ENCODE measurements at regions not wholly inside any gene's neighbourhood (a gene's known extent, or its start where the extent isn't known, plus 50 kb on each side); places are given as distances from the start of the nearest gene placed in this dataset.

DNA sequence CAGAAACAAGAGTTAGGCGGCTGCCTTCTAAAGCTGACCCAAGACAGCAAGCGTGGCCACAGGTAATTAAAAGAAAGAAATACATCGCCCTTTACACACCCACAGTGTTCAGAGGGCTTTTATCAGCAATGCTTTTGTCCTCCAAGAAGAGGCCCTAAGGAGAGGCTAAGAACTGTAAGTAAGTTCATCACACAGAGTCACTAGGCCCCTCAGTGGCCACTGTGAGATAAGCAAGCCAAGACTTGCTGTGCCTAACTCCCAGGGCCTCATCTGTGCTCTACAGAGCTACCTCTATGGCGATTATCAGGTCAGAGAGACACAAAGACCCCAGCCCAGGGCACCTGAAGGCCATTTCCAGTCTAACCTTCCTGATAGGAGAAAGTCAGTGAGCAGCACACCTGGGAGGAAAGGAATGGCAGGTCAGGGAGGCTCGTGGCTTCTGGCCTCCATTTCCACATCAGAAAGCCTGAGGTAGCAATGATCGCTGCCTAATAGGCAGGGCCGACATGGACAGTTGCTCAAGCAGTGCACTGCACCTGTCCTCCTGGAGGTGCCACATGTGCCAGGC is 545.2 kb upstream of the CDH11 start:
- no peaks in the 10 kb centered on the region for H3K36me3 Mint-ChIP-seq (ENCODE audit: insufficient read depth)
- H3K9me3 Mint-ChIP-seq, result peaks cover 11 to 38% of the 10 kb centered on the region in 2 donors
- no peaks in the 10 kb centered on the region for H3K27me3 Mint-ChIP-seq
- H3K27ac Mint-ChIP-seq, result no peak overlapping the region
- H3K4me1 Mint-ChIP-seq (ENCODE audit: low read depth in 2 of 2), result no peaks in the 10 kb centered on the region
- ATAC-seq (replicated peaks), result no peak
- DNase-seq, result no peak
- no peak overlapping the region for H3K4me3 Mint-ChIP-seq

DNA sequence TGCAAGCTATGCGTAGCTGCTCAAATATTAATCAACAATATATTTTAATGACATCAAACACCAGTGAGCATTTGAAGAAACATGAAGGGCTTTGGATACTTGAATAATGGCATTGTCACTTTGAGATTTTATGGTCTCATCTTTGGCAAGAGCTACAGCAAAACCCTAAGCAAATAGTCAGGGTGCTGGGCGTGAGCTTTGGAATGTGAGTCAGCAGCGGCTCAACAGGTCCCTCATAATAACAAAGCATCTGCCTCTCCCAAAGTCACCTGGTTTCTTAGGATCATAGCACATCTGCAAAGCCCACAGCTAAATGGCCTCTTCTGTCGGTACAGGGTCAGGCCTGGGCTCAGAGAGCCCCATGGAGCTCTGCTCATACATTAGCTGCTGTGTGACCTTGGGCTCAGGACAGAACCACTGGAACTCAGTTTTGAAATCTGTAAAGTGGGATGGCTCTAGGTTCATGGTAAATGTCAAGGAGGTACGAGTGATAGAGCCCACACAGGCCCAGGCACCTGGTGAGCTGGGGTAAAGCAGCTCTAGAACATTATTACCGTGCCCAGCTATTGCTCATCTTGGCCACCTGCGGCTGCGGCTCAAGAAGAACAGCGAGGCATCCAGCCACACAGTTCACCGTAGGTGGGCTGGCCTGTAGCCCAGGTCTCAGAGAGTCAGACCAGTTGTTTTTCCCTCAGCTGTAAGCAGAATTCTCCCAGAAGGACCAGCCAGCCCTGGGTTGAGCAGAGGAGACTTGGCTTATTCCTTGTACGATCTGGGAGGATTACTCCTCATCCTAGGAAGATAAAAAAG is 544.5 kb upstream of the CDH11 start:
- H3K9me3 Mint-ChIP-seq, result peaks cover 11 to 30% of the 10 kb centered on the region in 2 donors
- H3K4me3 Mint-ChIP-seq, result no peak overlapping the region
- no peak for ATAC-seq (replicated peaks)
- no peaks in the 10 kb centered on the region for H3K36me3 Mint-ChIP-seq (ENCODE audit: insufficient read depth)
- DNase-seq, result no peak
- no peaks in the 10 kb centered on the region for H3K27me3 Mint-ChIP-seq
- H3K4me1 Mint-ChIP-seq (ENCODE audit: low read depth in 2 of 2), result no peaks in the 10 kb centered on the region
- no peak overlapping the region for H3K27ac Mint-ChIP-seq

DNA sequence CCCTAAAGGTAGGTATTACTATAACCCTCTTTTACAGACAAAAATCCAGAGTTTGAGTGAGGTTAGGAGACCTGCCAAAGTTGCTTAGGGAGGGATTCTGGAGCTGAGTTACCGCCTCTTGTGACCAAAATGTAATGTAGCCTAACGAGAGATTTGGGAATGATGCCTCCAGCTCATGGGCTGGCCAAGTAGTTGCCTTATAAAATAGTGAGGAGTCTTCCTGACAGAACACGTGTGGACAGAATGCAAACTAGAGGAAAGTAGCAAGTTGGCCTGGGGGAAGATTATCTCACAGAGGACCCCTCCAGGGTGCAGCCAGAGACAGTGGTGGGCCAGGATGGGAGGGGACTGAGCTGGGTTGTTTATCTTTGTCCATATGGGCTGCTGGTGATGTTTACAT is 543.7 kb upstream of the CDH11 start:
- Mint-ChIP-seq H3K4me1 (ENCODE audit: low read depth in 2 of 2) (no peaks in the 10 kb centered on the region), H3K27me3 (no peaks in the 10 kb centered on the region), H3K27ac (no peak overlapping the region), H3K36me3 (ENCODE audit: insufficient read depth) (no peaks in the 10 kb centered on the region), H3K4me3 (no peak overlapping the region), H3K9me3 (peaks cover 11 to 35% of the 10 kb centered on the region in 2 donors)
- DNase-seq (no peak), ATAC-seq (replicated peaks) (no peak)

DNA sequence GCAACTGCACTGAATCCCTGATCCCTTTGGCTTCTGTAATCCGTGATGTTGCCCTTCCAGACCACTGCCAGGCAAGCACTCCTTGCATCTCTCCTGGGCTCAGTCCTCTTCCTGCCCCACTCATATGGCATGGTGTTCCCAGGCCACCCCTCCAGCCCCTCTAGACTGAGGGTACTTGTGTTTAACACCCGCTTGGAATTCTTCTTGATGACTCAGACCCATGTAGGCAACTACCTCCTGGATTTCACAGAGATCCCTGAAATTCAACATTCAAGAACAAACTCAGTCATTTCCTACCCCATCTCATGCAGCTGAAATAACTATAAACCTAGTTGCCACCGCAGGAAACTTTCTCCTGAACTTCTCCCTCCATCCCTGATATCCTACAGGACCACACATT is 541.9 kb upstream of the CDH11 start:
- H3K27ac Mint-ChIP-seq, result no peak overlapping the region
- H3K9me3 Mint-ChIP-seq, result peaks cover 11 to 35% of the 10 kb centered on the region in 2 donors

DNA sequence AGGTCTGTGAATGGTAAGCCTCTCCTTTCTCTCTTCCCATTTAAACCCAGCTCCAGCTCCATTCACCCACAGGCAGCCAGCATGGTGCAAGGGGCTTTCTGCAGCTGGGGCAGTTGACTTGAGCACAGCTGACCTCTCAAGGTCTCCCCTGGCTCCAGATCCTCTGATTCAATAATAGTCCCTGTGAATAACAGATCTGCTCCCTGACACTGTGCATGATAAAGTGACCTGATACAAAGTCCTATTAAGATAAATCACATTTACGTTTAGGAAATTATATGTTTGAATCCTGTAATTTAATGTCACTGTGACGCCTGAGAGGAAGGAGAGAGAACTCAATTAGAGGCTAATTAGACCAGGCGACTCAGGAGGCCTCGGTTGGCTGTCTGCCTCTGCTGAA is 540.4 kb upstream of the CDH11 start:
- H3K27ac Mint-ChIP-seq, result no peak overlapping the region
- no peaks in the 10 kb centered on the region for H3K27me3 Mint-ChIP-seq
- H3K4me1 Mint-ChIP-seq (ENCODE audit: low read depth in 2 of 2), result no peaks in the 10 kb centered on the region
- H3K36me3 Mint-ChIP-seq (ENCODE audit: insufficient read depth), result no peaks in the 10 kb centered on the region
- no peak for ATAC-seq (replicated peaks)
- H3K4me3 Mint-ChIP-seq, result no peak overlapping the region
- peaks cover 11 to 35% of the 10 kb centered on the region in 2 donors for H3K9me3 Mint-ChIP-seq
- DNase-seq, result no peak

More for the DNA sequence above, 541.9 kb upstream of the CDH11 start:
- Mint-ChIP-seq H3K4me3 (no peak overlapping the region), H3K27me3 (no peaks in the 10 kb centered on the region), H3K36me3 (ENCODE audit: insufficient read depth) (no peaks in the 10 kb centered on the region), H3K4me1 (ENCODE audit: low read depth in 2 of 2) (no peaks in the 10 kb centered on the region)
- ATAC-seq (replicated peaks) (no peak), DNase-seq (no peak)

DNA sequence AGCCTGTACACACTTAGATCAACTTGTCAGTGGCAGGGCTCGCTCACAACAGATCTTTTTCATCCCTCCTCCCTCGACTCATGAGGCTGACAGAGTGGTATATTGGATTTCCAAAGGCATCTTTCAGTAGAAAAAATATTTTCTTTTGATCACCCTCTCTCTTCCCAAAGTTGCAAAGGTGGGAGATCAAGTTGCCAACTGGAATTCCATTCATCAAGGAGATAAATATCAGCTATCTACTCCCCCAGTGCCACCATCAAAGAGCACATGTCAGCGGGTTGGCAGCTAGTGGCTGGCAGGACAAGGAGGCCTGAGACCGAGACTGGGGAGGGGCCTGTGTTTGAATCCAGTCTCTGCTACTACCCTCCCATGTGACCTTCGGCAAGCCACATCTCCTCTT is 539.7 kb upstream of the CDH11 start:
- ATAC-seq (replicated peaks) (no peak), DNase-seq (no peak)
- Mint-ChIP-seq H3K27ac (no peak overlapping the region), H3K9me3 (peaks cover 11 to 35% of the 10 kb centered on the region in 2 donors), H3K27me3 (no peaks in the 10 kb centered on the region), H3K36me3 (ENCODE audit: insufficient read depth) (no peaks in the 10 kb centered on the region), H3K4me1 (ENCODE audit: low read depth in 2 of 2) (no peaks in the 10 kb centered on the region), H3K4me3 (no peak overlapping the region)

DNA sequence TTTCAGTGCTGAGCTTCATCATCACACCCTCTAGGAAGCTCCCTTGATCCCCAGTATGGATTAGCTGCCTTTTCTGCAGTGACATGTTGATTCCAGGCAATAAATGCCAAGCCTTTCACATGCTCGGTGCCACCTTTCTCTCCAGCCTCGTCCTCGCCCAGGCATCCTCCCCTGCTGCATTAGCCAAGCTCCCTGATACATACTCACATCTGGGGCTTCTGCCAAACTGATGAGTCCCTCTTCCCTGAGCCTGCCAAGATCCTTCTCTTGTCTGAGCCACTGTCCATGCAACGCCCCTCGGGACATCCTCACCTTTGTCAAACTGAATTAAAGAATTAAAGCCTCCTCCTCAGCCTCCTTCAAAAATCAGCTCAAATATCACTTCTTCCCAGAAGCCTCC is 538.5 kb upstream of the CDH11 start:
- Mint-ChIP-seq H3K4me3 (no peak overlapping the region), H3K36me3 (ENCODE audit: insufficient read depth) (no peaks in the 10 kb centered on the region), H3K9me3 (peaks cover 13 to 27% of the 10 kb centered on the region in 2 donors), H3K27me3 (no peaks in the 10 kb centered on the region), H3K27ac (no peak overlapping the region), H3K4me1 (ENCODE audit: low read depth in 2 of 2) (no peaks in the 10 kb centered on the region)
- DNase-seq (no peak), ATAC-seq (replicated peaks) (no peak)

DNA sequence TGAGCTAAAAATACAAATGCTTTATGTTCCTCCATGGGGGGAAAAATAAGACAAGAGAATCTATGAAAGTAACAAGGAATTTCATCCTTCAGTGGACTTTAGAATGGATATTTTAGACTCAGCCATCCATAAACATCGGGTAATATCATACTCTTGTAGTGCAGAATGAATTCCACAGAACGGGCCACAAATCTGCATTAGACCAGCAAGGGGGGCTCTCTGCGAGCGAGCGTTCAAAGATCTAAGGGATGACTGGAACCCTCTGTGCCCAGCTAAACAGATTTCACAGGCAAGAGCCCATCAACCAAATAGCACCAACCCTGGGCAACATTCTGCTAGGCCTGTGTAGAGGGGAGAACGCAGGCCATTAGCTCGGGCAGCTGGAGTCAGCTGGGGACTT is 537.9 kb upstream of the CDH11 start:
- no peak for DNase-seq
- no peak for ATAC-seq (replicated peaks)
- no peak overlapping the region for H3K4me3 Mint-ChIP-seq
- H3K4me1 Mint-ChIP-seq (ENCODE audit: low read depth in 2 of 2), result no peaks in the 10 kb centered on the region
- H3K36me3 Mint-ChIP-seq (ENCODE audit: insufficient read depth), result no peaks in the 10 kb centered on the region
- no peak overlapping the region for H3K27ac Mint-ChIP-seq
- H3K9me3 Mint-ChIP-seq, result peaks cover 17 to 33% of the 10 kb centered on the region in 2 donors
- H3K27me3 Mint-ChIP-seq, result no peaks in the 10 kb centered on the region

DNA sequence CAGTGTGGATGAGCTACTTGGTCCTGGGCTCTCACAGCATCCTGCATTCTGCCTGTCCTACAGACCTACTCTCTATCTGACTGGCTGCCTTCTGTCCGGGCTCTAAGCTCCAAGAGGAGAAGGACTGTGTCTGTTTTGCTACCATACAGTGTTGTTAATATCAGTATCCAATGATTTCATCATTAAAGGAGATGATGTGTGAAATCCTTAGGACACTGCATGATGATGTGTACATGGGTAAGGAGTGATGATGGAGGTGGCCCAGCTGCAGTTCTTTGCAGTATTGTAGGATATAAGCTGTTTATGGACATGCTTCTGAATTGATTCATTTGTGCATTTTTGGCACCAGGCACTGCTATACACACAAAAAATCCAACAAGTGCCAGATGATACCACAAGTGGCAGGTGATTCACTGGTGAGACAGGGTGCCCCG is 536.9 kb upstream of the CDH11 start:
- Mint-ChIP-seq H3K36me3 (ENCODE audit: insufficient read depth) (no peaks in the 10 kb centered on the region), H3K27ac (no peak overlapping the region), H3K4me3 (no peak overlapping the region), H3K9me3 (peaks cover 11 to 29% of the 10 kb centered on the region in 2 donors), H3K4me1 (ENCODE audit: low read depth in 2 of 2) (no peaks in the 10 kb centered on the region), H3K27me3 (no peaks in the 10 kb centered on the region)
- DNase-seq (no peak), ATAC-seq (replicated peaks) (no peak)

DNA sequence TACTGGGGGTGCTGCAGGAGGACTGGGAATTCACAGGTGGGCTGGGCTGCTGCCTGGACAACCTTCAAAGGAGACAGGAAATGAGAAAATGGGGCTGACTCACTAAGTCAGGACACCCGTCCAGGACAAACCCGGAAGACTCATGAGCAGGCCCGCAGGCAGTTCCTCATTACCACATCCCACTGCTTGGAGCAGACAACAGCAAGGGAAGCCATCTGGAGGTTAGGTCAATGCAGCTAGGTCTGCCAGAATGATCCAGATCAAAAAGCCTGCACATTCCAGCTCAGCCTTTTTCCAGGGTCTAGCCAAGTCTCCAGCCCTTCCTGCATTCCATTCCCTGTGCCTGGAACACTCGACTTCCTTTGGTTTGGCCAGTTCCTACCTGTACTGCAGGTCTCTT is 536.5 kb upstream of the CDH11 start:
- H3K27ac Mint-ChIP-seq, result no peak overlapping the region
- H3K27me3 Mint-ChIP-seq, result no peaks in the 10 kb centered on the region
- H3K4me3 Mint-ChIP-seq, result no peak overlapping the region
- DNase-seq (no peak), ATAC-seq (replicated peaks) (no peak)
- H3K36me3 Mint-ChIP-seq (ENCODE audit: insufficient read depth), result no peaks in the 10 kb centered on the region
- no peaks in the 10 kb centered on the region for H3K4me1 Mint-ChIP-seq (ENCODE audit: low read depth in 2 of 2)
- H3K9me3 Mint-ChIP-seq, result peaks cover 7 to 25% of the 10 kb centered on the region in 2 donors

DNA sequence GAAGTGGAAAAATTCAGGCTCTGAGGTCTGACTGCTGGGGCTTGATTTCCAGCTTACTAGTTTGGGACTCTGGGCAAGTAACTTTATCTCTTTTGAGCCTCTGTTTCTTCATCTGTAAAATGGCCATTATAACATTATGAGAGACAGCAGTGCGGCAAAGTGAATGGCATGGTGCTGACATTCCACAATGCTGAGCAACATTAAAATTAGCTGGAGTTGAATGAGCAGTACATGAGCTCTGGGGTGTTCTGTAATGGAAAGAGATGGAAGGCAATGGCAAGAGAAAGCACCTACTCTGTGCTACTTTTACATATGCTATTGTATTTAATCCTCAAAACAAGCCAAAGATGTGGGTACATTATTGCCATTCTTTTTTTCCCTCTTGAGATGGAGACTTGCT is 535.7 kb upstream of the CDH11 start:
- Mint-ChIP-seq H3K36me3 (ENCODE audit: insufficient read depth) (no peaks in the 10 kb centered on the region), H3K27me3 (no peaks in the 10 kb centered on the region), H3K4me1 (ENCODE audit: low read depth in 2 of 2) (no peaks in the 10 kb centered on the region), H3K9me3 (peaks cover 9 to 24% of the 10 kb centered on the region in 2 donors), H3K4me3 (no peak overlapping the region), H3K27ac (no peak overlapping the region)
- ATAC-seq (replicated peaks) (no peak), DNase-seq (no peak)

DNA sequence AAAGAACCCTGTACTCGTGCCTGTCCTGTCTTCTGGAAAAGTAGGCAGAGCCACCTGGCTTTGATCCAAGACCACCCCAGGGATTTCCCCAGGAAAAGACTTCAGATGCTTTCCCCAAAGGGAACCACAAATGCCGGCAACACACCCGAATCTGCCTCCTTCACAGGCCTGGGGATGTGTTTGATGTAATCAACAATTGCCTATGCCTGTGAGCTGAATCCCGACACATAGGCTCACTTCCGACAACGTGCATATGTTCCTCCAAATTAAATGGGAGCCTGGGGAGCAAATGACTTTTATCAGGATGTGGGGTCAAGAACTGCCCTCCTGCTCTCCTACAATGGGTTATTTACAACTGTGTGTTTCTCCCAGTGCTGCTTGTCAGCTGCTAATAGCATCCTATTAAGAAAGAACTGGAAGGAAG is 535.2 kb upstream of the CDH11 start:
- Mint-ChIP-seq H3K4me1 (ENCODE audit: low read depth in 2 of 2) (no peaks in the 10 kb centered on the region), H3K9me3 (peaks cover 9 to 24% of the 10 kb centered on the region in 2 donors), H3K36me3 (ENCODE audit: insufficient read depth) (no peaks in the 10 kb centered on the region), H3K27me3 (no peaks in the 10 kb centered on the region), H3K27ac (no peak overlapping the region), H3K4me3 (no peak overlapping the region)
- DNase-seq (no peak), ATAC-seq (replicated peaks) (no peak)

DNA sequence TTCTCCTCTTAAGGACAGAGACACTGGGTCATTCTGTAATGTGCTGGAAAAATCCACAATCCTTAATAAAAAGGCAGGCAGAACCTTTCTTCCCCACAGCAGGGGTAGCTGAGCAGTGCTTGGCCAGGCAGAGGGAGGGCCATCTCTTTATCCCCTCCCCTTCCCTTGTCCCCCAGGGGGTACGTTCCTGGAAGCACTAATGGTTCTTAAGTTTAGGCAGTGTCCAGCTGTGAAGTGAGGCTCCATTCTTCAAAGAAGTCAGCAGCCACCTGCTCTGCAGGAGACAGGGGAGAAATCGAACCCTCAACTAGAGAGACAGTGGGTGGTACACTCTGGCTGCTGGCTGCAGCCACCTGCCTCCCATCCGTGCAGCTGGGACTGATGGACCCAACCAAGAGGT is 533.9 kb upstream of the CDH11 start:
- Mint-ChIP-seq H3K36me3 (ENCODE audit: insufficient read depth) (no peaks in the 10 kb centered on the region), H3K27ac (no peak overlapping the region), H3K4me3 (no peak overlapping the region), H3K27me3 (no peaks in the 10 kb centered on the region), H3K9me3 (peaks cover 9 to 20% of the 10 kb centered on the region in 2 donors), H3K4me1 (ENCODE audit: low read depth in 2 of 2) (no peaks in the 10 kb centered on the region)
- no peak for ATAC-seq (replicated peaks)
- no peak for DNase-seq

DNA sequence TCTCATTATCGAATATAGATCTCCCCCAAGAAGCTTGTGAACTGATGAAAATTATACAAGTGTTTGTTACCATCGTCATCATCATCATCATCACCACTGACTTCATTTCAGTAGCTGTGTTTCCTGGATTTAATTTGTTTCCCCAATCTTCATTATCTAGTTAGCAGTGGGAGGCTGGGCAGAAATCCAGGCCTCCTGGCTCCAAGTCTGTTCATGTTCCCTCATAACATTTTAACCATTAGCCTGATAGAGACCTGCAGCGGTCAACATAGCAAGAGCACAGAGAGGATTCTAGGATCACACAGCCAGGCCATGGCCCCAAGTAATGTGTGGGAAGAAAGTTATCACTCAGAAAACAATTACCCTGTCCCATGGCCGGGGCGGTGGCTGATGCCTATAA is 526.2 kb upstream of the CDH11 start:
- Mint-ChIP-seq H3K4me3 (no peak overlapping the region), H3K9me3 (peaks cover 9 to 13% of the 10 kb centered on the region in 2 donors), H3K27me3 (no peaks in the 10 kb centered on the region), H3K36me3 (ENCODE audit: insufficient read depth) (peaks cover 2% of the 10 kb centered on the region), H3K4me1 (ENCODE audit: low read depth in 2 of 2) (no peaks in the 10 kb centered on the region), H3K27ac (no peak overlapping the region)
- no peak for DNase-seq
- ATAC-seq (replicated peaks), result no peak
